T47D (cell line): ENCODE measurements at regions not wholly inside any gene's neighbourhood (a gene's known extent, or its start where the extent isn't known, plus 50 kb on each side); places are given as distances from the start of the nearest gene placed in this dataset.

Experiments
- DNase-seq, 2 experiments: peaks; one replicate each; pipeline versions ENCODE4 v3.0.0 to v3.0.0-alpha.2; 2011 to 2012; ENCODE audit warnings: low read depth in 1 of 2, low spot score in 1 of 2
- JUND ChIP-seq: IDR thresholded peaks from 2 replicates; pipeline ENCODE4 v1.6.1; 2012; ENCODE audit warnings: low read depth
- in situ Hi-C: cut with HindIII; loops from 2 replicates; pipeline ENCODE4 v1.10.0; 2016; ENCODE audit warnings: low sequenced_read_pairs, low pct_unique_long_range_greater_than_20kb

DNA sequence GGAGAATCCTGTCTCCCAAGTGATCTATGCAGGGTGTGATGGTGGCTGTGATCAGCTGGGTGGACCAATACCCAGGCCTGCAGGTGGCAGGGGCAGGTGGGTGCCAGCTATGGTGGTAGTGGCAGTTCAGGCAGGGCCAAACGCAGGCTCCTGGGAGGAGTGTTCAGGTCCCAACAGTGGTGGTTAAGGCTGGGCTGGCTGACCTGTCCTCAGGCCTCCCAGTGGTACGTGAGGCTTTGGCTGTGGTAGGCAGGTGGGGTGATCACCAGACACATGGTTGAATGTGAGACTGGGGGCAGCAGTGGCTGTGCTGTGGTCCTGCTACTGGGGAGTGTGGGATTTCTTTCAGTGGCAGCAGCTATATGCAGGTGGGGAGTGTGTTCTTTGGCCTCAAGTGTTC lies 126.7 kb upstream of the STARD3NL start:
- in situ Hi-C loops, result no loop called here
- DNase-seq, result no peak
- no peak for TF ChIP-seq JUND

DNA sequence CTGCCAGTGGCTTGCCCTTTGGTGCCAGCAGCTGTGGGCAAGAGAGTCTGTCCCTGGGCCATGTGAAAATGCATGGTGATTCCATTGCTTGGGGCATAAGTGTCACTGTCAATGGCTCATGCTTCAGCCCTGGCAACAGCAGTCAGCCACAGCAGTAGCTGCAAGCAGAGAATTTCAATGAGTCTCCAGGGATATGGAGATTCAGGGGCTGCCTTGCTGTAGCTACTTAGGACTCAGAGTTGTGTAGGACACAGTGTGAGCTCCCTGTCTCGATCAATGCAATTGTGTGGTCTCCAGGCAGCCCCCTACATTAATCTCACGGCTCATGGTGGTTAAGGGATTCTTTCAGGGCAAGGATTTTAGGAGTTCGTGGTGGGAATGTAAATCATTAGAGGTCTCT lies 126.3 kb upstream of the STARD3NL start:
- DNase-seq, result no peak
- no peak for TF ChIP-seq JUND
- in situ Hi-C loops, result no loop called here

DNA sequence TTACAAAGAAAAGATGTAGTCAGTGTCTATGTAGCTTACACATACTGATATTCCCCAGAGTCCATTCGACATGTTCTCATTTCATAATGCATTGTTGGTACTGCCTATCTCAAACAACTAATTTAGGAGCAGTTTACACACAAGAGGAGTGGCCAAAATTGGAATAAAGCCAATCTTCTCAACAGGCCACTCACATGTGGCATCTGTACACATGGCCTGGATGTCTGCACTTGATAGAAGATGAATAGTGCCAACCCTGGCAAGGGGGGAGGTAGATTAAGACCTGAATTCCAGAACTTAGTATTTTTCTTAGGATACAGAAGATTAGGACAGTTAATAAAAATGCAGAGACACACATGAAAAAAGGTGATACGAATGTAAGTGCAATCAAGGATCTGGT lies 125.3 kb upstream of the STARD3NL start:
- DNase-seq, result no peak
- TF ChIP-seq JUND, result no peak
- in situ Hi-C loops, result no loop called here

DNA sequence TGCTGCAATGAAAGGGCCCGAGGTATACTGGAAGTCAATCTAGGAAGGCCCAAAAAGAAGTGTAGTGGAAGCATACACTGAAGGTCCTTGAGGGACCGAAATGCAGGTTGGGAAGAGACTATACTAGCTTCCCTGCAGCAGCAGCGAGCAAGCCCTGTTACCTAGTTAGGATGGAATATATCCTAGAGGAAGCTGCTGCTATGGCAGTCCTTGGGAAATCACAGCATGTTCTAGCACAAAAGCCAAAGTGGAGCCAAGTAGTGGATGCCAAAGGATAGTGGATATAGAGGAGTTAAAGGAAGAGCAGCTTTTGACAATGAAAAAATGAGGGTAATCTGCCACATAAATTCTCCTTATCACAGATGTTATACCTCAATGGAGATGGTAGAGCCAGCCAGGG lies 123.8 kb upstream of the STARD3NL start:
- in situ Hi-C loops, result no loop called here
- TF ChIP-seq JUND, result no peak
- no peak for DNase-seq

DNA sequence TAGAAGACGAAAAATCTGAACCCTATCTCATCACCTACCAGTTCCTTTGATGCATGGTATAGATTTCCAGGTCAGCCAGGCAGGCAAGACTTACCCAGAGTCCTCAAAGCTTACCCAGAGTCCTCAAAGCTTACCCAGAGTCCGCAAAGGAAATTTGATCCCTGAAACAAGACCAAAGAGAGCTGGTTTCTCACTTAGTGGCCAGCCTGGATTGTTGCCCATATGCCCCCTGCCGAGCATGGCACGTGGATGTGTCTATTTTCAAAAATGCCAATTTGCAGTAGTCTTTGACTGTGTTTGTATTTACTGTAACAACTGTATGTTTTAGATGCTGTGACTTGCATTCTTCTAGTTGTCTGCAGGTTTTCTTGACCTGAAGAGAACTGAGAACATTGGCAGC lies 120.2 kb upstream of the STARD3NL start:
- no peak for DNase-seq
- in situ Hi-C loops, result no loop called here
- TF ChIP-seq JUND, result no peak

DNA sequence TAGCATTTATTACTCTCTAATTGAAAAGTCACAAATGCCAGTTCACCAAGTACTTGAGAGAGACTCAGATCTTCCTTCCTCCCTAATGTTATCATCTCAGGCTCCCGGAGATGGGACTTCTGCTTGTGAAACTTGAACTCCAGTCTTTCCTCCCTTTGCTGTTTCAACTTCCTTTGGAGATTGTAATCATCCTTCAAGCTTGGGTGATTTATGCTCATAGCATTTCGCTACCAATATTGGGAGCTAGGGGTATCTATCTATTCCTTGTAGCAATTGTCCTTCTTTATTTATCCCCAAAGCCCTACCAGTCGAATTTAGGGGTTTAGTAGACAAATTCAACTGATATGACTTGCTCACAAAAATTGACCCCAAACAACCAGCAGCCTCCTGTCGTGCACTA lies 117.9 kb upstream of the STARD3NL start:
- in situ Hi-C loops, result no loop called here
- DNase-seq, result no peak
- TF ChIP-seq JUND, result no peak

DNA sequence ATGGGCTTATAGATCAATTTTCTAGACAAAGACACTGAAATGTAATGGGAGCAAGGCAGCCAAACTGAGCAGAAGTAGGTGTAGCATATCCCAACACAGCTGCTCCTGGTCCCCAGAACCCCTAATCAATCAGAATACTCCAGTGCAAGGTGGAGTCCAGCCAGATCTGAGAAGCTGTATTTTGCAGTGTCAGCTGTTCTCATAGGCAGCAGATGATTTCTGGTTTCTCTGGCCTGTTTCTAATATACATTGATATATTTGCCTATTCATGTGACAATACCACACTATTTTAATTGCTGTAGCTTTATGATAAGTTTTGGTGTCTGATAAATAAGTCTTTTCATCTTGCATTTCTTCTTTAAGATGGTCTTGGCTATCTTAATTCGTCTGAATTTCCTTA lies 117.4 kb upstream of the STARD3NL start:
- in situ Hi-C loops, result no loop called here
- no peak for DNase-seq
- TF ChIP-seq JUND, result no peak

DNA sequence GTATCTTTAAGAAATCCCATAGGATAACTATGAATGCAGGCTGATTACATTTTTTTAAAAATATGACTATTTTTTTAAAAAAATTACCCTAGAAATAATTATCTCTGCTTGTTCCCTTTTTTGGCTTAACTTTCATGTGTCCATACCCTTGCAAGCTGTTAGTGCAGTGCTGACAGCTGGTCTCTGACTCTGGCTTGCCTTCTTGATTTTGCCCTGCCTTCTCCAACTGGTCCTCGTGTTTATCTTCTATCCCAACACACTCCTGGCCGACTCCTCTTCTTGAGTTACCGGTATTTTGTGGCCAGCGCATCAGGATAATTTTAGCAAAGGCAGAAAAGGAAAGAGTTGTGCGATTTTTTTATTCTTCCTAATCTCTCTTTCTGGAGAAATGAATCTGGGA lies 111.7 kb upstream of the STARD3NL start:
- in situ Hi-C loops, result no loop called here
- no peak for DNase-seq
- no peak for TF ChIP-seq JUND

DNA sequence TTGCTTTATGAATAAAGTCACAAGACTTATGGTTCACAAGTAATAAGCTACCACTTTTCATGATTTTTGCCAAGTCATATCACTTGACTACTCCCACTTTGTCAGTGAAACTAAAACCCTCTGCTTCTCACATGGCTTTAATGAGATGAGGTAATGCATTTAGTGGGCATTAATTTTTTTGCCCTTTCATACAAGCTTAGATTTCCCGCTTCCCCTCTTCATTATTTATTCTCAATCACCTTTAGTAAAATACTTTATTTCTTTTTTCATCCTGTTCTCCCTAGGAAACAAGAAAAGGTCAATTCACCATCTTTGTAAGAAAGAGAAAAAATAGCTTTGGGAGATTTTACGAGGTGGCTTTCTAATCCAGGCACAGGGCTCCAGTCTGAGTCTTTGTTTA lies 109.6 kb upstream of the STARD3NL start:
- TF ChIP-seq JUND, result no peak
- in situ Hi-C loops, result no loop called here
- no peak for DNase-seq

DNA sequence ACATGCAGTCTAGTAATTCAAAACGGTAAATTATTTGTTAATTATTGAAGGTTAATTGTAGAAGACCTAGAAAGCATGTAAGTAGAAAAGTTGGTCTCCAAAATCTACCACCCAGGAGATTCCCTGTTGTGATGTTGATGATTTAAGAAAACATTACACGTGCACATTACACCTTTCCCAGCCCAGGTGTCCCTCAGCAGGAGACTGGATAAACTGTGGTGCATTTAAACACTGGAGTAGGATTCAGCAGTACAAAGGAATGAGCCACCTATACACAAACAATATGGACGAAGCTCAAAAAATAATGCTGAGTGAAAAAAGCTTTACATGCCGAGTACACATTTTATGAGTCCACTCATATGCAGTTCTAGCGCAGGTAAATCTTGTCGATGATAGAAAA lies 109.0 kb upstream of the STARD3NL start:
- no peak for TF ChIP-seq JUND
- in situ Hi-C loops, result no loop called here
- DNase-seq, result no peak

DNA sequence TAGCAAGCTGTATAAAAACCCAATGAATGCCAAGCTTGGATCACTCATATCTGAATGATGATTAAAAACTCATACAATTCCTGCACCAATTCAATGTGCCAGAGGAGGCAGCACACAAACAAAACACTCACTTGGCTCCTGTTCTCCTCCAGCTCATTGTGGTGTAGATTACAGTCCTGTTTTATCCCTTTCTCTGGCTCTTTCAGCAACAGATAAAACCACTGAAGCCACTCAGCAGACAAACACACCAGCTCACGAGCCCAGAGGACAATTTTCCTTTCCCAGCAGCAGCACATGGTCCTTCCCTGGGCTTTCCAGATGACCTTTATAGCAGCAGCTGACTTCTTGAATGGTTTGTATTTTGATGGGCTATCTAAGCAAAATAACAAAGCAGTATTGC lies 107.3 kb upstream of the STARD3NL start:
- peak in 1 of 2 experiments; percentile 29 for DNase-seq
- TF ChIP-seq JUND, result no peak
- in situ Hi-C loops, result no loop called here

DNA sequence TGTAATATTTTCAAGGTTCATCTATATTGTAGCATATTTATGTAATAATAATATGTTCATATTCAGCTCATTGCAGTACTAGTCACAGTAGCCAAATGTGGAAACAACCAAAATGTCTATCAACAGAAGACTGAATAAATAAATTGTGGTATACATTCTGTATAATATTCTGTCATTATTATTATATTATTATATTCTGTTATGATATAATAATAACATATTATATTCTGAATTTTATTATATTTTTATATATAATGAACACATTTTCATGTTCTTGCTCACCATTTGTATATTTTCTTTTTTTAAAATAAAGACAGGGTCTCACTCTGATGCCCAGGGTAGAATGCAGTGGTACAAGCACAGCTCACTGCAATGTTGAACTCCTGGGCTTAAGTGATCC lies 91.2 kb upstream of the STARD3NL start:
- in situ Hi-C loops, result no loop called here
- no peak for DNase-seq
- TF ChIP-seq JUND, result no peak

DNA sequence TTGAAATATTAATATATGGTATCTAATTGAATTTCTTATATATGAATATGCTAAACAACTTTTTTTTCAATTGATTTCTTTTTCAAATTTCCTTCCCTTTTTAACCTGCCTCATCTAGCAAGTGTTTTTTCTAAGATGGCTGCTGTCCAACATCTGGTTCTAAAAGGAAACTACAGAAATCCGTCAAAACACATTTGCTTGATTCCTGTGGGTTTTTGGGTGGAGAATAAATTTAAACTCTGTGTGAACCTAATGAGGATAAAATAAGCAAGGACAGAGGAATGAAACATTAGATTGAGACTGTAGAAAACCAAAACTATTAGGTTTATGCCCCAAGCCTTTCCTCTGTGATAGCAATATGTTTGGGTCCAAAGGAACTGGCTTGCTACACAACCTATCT lies 75.5 kb upstream of the STARD3NL start:
- DNase-seq, result no peak
- in situ Hi-C loops, result no loop called here
- TF ChIP-seq JUND, result no peak

DNA sequence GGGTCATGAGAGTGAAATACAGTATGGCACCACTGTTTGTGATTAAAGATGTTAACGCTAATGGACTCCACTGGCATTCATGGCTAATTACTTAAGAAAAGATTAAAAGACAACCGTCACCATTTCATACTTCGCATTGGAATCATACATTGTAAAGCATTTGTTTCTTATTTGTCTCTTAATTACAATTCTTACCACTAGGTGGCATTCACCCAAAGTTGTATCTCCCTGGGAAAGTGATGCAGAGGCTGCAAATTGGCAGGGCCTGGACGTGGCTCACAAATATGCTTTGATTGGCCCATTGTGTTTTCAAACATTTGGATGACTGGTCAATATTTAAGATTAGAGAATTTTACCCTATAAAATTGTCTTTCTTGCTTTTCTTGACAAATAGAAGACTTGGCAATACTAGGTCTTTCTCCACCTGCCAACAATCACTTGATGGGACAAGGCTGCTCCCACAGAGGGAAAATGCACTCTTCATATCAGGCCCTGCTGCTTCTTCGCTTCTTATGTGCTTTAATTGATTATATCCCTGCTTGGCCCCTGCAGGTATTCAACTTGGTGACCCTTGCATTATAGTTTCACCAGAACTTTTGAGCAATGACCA lies 72.1 kb upstream of the STARD3NL start:
- in situ Hi-C loops, result no loop called here
- TF ChIP-seq JUND, result no peak
- peak; percentile 46 to 67 for DNase-seq
